Activated B cell treated with CpG ODN at 0.5 μM for 24 hours (primary cell): ENCODE measurements at regions not wholly inside any gene's neighbourhood (a gene's known extent, or its start where the extent isn't known, plus 50 kb on each side); places are given as distances from the start of the nearest gene placed in this dataset.

Source experiments
- ATAC-seq: fragments of 200-7000 bp; cut with Tn5 transposase; one replicate; pipeline ENCODE4 v1.10.0; 2021; ENCODE audit warnings: low read depth, mild to moderate bottlenecking, moderate library complexity
- CTCF ChIA-PET: fragments of 350-600 bp; sonication (Branson Sonifier 250); formaldehyde crosslinking; loops from one replicate; lab custom pipeline; 2021; ENCODE audit warnings: antibody characterized with exemption; lab: Charles Lee
- POLR2A ChIA-PET: fragments of 350-600 bp; sonication (Branson Sonifier 250); formaldehyde crosslinking; loops from one replicate; lab custom pipeline; 2021; ENCODE audit warnings: antibody characterized with exemption; lab: Charles Lee
- DNase-seq: peaks from one replicate; pipeline ENCODE4 v3.0.0; 2022
- H3K27ac Mint-ChIP-seq: one replicate; pipeline ENCODE4 v1.8.0; 2020; ENCODE audit warnings: mixed read lengths
- H3K27me3 Mint-ChIP-seq: one replicate; pipeline ENCODE4 v1.8.0; 2021; ENCODE audit warnings: mixed read lengths
- H3K36me3 Mint-ChIP-seq: one replicate; pipeline ENCODE4 v1.8.0; 2021; ENCODE audit warnings: low read depth, mixed read lengths
- H3K4me1 Mint-ChIP-seq: one replicate; pipeline ENCODE4 v1.8.0; 2021; ENCODE audit warnings: mixed read lengths
- H3K4me3 Mint-ChIP-seq: one replicate; pipeline ENCODE4 v1.8.0; 2020; ENCODE audit warnings: mild to moderate bottlenecking, mixed read lengths
- H3K9me3 Mint-ChIP-seq: one replicate; pipeline ENCODE4 v1.8.0; 2020; ENCODE audit warnings: mixed read lengths
- CTCF ChIP-seq: fragments of 200-600 bp; IDR thresholded peaks from one replicate; pipeline ENCODE4 v1.8.0; 2022; ENCODE audit warnings: antibody characterized with exemption, mild to moderate bottlenecking
- intact Hi-C: fragments of 100-400 bp; cut with micrococcal nuclease; formaldehyde crosslinking; loops from one replicate; pipeline ENCODE4 v1.15.1; 2024

DNA sequence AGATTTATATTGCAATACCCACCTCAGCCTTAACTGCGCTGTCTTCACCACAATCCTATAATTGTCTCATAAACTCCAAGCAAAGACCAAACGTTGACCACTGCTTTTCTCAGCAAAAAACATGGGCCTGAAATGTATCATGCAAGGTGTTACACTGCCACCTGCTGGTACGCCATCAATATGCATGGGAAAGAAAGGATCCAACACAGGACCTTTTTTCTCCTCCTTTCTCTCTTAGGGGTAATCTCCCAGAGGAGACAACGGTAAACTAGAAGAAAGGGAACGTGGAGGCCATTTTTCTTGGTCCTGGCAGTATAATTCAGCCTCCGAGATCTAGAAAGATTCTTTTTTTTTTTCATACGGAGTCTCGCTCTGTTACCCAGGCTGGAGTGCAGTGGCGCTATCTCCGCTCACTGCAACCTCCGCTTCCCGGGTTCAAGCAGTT, 79.1 kb upstream of the MPP7 start:
- H3K36me3 Mint-ChIP-seq: no peaks in the 10 kb centered on the region
- H3K9me3 Mint-ChIP-seq: no peaks in the 10 kb centered on the region
- POLR2A ChIA-PET: interaction anchor here (0.6 to 2.8 kb wide), 4 partner anchors 14 to 129 kb away, joined by 3 to 17 read pairs (median 6); partner anchors contain the start of gene MPP7
- CTCF ChIA-PET: interaction anchor here (0.7 to 8.0 kb wide), 25 partner anchors 10 to 826 kb away, joined by 3 to 159 read pairs (median 4); partner anchors contain the start of gene MPP7
- peaks cover 6% of the 10 kb centered on the region for H3K4me1 Mint-ChIP-seq
- no peak overlapping the region for H3K27ac Mint-ChIP-seq
- TF ChIP-seq CTCF: peak; percentile 66
- H3K27me3 Mint-ChIP-seq: peaks cover 5% of the 10 kb centered on the region
- H3K4me3 Mint-ChIP-seq: no peak overlapping the region
- DNase-seq (peak; percentile 45), ATAC-seq (peak; percentile 93)
- intact Hi-C loops: loop anchor here (1.0 to 2.0 kb wide), 9 partner anchors 14 to 1012 kb away; no protein-coding TSS in a partner anchor

DNA sequence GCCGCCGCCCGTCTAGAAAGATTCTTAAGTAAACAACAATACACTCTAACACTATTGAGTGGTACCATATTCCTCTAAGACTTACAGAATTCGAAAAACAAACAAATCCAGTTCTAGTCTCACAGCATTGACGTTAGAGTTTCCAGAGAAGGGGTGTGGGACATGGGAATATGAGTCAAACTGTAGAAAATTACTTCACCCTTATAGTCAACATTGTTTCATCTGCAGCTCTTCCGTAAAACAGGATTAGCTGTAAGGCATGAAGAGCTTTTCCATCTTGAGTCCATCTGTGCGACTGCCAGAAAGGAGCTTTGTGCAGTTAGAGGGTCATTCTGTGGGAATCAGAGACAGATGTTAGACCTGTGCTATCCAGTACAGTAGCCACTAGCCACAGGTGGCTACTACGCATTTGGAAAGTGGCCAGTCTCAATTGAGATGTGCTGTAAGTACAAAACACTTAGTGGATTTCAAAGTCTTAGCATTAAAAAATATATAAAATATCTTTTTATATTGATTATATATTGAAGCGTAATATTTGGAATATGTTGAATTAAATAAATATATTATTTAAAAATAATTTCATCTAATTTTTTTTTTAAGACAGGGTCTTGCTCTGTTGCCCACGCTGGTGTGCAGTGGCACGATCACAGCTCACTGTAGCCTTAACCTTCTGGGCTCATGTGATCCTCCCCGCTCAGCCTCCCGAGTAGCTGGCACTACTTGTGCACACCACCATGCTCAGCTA, 79.8 kb upstream of the MPP7 start:
- intact Hi-C loops: loop anchor here (1.0 to 2.0 kb wide), 7 partner anchors 80 to 1012 kb away; no protein-coding TSS in a partner anchor
- no peak overlapping the region for H3K4me3 Mint-ChIP-seq
- H3K27ac Mint-ChIP-seq: no peak overlapping the region
- ChIA-PET CTCF (interaction anchor here (0.9 to 8.0 kb wide), 12 partner anchors 10 to 144 kb away, joined by 3 to 159 read pairs (median 6); partner anchors contain the start of gene MPP7), POLR2A (interaction anchor here (0.6 kb wide), 1 partner anchor 55 kb away, joined by 4 read pairs; no protein-coding TSS in a partner anchor)
- H3K27me3 Mint-ChIP-seq: peaks cover 9% of the 10 kb centered on the region
- no peaks in the 10 kb centered on the region for H3K9me3 Mint-ChIP-seq
- DNase-seq (no peak), ATAC-seq (no peak)
- no peaks in the 10 kb centered on the region for H3K36me3 Mint-ChIP-seq
- H3K4me1 Mint-ChIP-seq: peaks cover 6% of the 10 kb centered on the region
- no peak for TF ChIP-seq CTCF

DNA sequence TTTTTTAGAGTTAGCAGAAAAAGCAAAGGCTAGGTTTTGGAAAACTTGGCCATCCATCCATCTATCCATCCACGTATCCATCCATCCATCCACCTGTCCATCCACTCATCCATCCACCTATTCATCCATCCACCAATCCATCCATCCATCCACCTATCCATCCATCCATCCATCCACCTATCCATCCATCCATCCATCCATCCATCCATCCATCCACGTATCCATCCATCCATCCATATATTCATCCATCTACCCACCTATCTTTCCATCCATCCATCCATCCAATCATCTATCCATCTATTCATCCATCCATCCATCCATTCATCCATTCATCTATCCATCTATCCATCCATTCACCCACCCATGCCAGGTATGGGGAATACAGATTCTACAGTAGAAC, 81.7 kb upstream of the MPP7 start:
- no peak for ATAC-seq
- Mint-ChIP-seq H3K9me3 (no peaks in the 10 kb centered on the region), H3K36me3 (no peaks in the 10 kb centered on the region), H3K4me1 (peaks cover 6% of the 10 kb centered on the region), H3K27ac (no peak overlapping the region), H3K27me3 (peaks cover 17% of the 10 kb centered on the region), H3K4me3 (no peak overlapping the region)
- no peak for DNase-seq
- intact Hi-C loops: no loop called here
- no peak for TF ChIP-seq CTCF
- ChIA-PET CTCF (interaction anchor here (1.0 to 8.0 kb wide), 2 partner anchors 9 to 134 kb away, joined by 5 to 159 read pairs; no protein-coding TSS in a partner anchor), POLR2A (no interaction called here)

- peaks cover 6% of the 10 kb centered on the region for H3K4me1 Mint-ChIP-seq
- H3K9me3 Mint-ChIP-seq: no peaks in the 10 kb centered on the region
- H3K4me3 Mint-ChIP-seq: no peak overlapping the region
- H3K27me3 Mint-ChIP-seq: peaks cover 17% of the 10 kb centered on the region
- TF ChIP-seq CTCF: no peak
- intact Hi-C loops: no loop called here
- no peak overlapping the region for H3K27ac Mint-ChIP-seq
- no peak for DNase-seq
- ChIA-PET CTCF (interaction anchor here (1.0 to 8.0 kb wide), 2 partner anchors 135 kb away, joined by 3 to 159 read pairs; no protein-coding TSS in a partner anchor), POLR2A (interaction anchor here (0.7 kb wide), 1 partner anchor 83 kb away, joined by 3 read pairs; the partner anchor contains the start of gene MPP7)
- no peak for ATAC-seq
- no peaks in the 10 kb centered on the region for H3K36me3 Mint-ChIP-seq
Measured at GRCh38 chr10:28385748-28386502, 83.1 kb upstream of the MPP7 start.
